CD4-positive, alpha-beta T cell treated with Interleukin-4 for 4 hours (primary cell): ENCODE measurements at regions not wholly inside any gene's neighbourhood (a gene's known extent, or its start where the extent isn't known, plus 50 kb on each side); places are given as distances from the start of the nearest gene placed in this dataset.
A peak's percentile ranks its signal among the peaks of the same experiment; 100 is the strongest.
"Not testable (repeated sequence)": the region's sequence is repeated elsewhere in the genome, so short reads cannot be mapped to it uniquely, and the experiment has no call there.

ENCODE experiments used
- DNase-seq: peaks from one replicate; pipeline ENCODE4 v3.0.0-alpha.2; 2020

GRCh38 chr6:105562027-105562426 lies 159.1 kb upstream of the PREP start:
- DNase-seq, result no peak

DNA sequence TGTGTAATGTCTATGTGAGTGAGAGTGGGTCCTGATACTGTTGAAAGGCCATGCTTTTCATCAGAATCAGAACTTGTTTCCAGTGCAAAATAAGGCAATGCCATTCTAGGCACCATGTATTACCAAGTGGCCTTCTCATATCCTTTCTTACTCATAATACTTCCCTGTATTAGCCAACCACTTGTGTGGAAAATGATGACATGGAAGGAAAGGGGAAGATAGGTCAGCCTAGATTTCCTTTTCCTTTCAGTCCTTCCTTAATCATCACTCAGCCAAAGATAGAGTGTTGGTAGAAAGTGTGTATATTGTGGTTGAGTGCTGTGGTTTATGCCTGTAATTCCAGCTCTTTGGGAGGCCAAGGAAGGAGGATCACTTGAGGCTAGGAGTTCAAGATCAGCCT lies 158.6 kb upstream of the PREP start:
- no peak for DNase-seq

DNA sequence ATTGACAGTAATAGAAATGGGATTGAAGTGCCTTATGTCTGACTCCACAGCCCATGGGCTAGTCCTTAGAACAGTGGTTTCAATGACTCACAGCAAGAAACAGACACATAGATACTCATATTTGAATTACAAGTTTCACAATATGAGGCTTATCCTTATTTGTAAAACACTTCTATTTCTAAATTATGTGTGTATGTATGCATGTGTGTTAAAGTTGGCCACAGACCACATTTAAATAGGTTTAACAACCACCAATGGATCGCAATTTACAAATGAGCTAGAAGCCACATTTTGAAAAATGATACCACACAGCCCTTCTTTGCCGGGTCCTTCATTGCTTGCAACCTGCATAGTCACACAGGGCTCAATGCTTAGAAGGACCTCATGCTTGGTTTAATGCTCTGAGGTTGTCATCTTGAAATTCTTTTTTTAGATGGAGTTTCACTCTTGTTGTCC lies 157.8 kb upstream of the PREP start:
- DNase-seq, result no peak

GRCh38 chr6:105557291-105557690 lies 154.4 kb upstream of the PREP start:
- DNase-seq, result no peak

GRCh38 chr6:105553171-105553570 lies 150.3 kb upstream of the PREP start:
- no peak for DNase-seq

- no peak for DNase-seq
Measured at GRCh38 chr6:105550955-105551620, 148.2 kb upstream of the PREP start.

- DNase-seq, result no peak
Measured at GRCh38 chr6:105546754-105547153, 143.9 kb upstream of the PREP start.

- DNase-seq, result no peak
Measured at GRCh38 chr6:105545947-105546731, 143.3 kb upstream of the PREP start.

- no peak for DNase-seq
Measured at GRCh38 chr6:105545228-105545920, 142.5 kb upstream of the PREP start.

GRCh38 chr6:105539911-105540310 lies 137.0 kb upstream of the PREP start:
- no peak for DNase-seq

GRCh38 chr6:105537981-105538578 lies 135.2 kb upstream of the PREP start:
- no peak for DNase-seq

- DNase-seq, result no peak
Measured at GRCh38 chr6:105536961-105537360, 134.1 kb upstream of the PREP start.

GRCh38 chr6:105533301-105533700 lies 130.4 kb upstream of the PREP start:
- no peak for DNase-seq

DNA sequence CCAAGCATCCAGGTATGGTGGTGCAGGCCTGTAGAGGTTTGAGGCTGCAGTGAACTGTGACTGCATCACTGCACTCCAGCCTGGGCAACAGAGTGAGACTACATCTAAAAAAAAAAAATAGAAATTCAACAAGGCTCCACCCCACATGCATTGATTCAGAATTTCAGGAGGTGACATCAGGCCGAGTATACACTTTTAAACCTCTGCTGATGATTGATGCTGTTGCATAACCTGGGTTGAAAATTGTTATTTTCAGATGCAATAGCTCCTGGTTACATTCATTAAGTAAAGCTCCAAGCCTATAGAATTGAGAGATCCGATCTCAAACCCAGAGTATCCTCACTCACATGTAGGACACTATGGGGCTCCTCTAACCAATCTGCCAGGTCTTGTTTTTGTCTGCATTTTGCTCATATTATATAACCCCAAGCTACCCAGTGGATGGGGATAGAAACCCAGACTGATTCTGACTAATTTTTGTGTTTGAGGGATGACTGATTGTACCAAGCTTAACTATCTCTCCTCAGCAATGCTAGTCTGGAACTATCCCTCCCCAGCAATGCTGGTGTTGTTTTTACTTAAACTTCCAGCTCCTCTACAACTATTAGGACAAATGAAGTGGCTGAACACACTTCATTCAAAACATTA lies 123.5 kb upstream of the PREP start:
- no peak for DNase-seq

- DNase-seq, result no peak
Measured at GRCh38 chr6:105522626-105523322, 119.9 kb upstream of the PREP start.

DNA sequence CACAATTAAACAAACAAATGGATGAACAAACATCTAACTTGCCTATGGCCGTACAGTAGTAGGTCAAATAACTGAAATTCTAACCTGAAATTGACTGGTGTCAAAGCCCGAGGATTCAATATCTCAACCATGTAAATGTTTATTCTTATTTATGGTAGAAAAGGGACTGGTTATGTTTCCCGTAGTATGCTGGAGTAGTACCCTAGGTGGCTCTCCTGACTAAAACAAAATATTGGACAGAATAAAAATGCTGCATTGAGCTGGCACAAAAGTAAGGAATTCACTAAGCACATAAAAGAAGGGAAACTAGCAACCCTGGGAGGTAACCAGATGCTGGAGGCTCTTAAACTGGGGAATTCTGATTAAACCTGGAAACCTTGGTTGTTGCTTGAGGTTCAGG lies 117.1 kb upstream of the PREP start:
- no peak for DNase-seq

GRCh38 chr6:105518993-105519392 lies 116.1 kb upstream of the PREP start:
- not testable (repeated sequence) for DNase-seq

- DNase-seq, result no peak
Measured at GRCh38 chr6:105515054-105515453, 112.2 kb upstream of the PREP start.

DNA sequence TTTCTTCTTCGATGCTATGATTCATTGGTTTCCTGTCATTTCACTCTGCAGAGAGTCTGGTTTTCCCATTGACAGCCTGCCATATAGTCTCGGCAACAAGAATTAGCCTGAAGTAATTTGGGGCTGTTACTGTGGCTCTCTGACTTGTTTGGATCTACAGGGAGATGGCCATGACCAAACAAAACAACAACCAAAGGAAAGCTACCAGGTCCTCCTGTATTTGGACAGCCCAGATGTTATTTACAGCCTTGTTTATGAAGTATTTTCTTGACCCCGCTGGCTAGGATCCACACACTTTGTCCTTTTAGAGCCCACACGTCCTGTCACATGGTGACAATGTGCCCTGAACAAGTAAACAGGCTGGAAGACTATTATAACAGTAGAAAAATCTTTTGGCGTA lies 111.4 kb upstream of the PREP start:
- DNase-seq, result peak; percentile 3

GRCh38 chr6:105511639-105512038 lies 108.8 kb upstream of the PREP start:
- DNase-seq, result no peak

GRCh38 chr6:105510746-105511145 lies 107.9 kb upstream of the PREP start:
- no peak for DNase-seq
